ENCODE measurements at regions not wholly inside any gene's neighbourhood (a gene's known extent, or its start where the extent isn't known, plus 50 kb on each side); places are given as distances from the start of the nearest gene placed in this dataset.

DNA sequence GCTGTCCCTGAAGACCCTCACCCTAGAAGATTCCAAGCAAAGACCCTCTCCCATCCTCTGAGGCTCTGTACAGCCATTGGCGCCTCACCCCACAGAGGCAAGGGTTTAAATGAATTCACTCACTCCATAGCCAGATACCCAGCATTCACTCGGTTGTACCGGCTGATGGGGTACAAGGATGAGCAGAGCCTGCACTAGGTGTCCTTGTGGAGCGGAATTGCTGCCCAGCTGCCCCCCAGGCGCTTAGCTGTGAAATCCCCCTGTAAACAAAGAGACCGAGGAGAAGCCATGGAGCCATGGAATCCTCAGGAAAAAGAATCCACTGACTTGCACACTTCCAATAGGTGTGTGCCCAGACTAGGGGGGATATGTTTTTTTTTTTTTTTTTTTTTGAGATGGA lies 117.3 kb downstream of the SHANK2 start:
- TF ChIP-seq, protein P1, sequence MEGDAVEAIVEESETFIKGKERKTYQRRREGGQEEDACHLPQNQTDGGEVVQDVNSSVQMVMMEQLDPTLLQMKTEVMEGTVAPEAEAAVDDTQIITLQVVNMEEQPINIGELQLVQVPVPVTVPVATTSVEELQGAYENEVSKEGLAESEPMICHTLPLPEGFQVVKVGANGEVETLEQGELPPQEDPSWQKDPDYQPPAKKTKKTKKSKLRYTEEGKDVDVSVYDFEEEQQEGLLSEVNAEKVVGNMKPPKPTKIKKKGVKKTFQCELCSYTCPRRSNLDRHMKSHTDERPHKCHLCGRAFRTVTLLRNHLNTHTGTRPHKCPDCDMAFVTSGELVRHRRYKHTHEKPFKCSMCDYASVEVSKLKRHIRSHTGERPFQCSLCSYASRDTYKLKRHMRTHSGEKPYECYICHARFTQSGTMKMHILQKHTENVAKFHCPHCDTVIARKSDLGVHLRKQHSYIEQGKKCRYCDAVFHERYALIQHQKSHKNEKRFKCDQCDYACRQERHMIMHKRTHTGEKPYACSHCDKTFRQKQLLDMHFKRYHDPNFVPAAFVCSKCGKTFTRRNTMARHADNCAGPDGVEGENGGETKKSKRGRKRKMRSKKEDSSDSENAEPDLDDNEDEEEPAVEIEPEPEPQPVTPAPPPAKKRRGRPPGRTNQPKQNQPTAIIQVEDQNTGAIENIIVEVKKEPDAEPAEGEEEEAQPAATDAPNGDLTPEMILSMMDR (conservative IDR thresholded peaks at IDR 0.05; ENCODE audit: low read length): no peak
- TF ChIP-seq EZH2phosphoT487 (IDR thresholded peaks at IDR 0.05; ENCODE audit: borderline replicate concordance): no peak
